Endothelial cell of umbilical vein (primary cell): ENCODE measurements at regions not wholly inside any gene's neighbourhood (a gene's known extent, or its start where the extent isn't known, plus 50 kb on each side); places are given as distances from the start of the nearest gene placed in this dataset.

Experiments used
- EZH2 ChIP-seq: IDR thresholded peaks from 2 replicates; pipeline ENCODE4 v1.6.1; 2012; ENCODE audit warnings: borderline replicate concordance, low read depth, mild to moderate bottlenecking, moderate library complexity, low read length, inconsistent platforms; ENCODE audit not compliant: severe bottlenecking
- FOS ChIP-seq: IDR thresholded peaks from 2 replicates; pipeline ENCODE4 v1.6.1; 2011; ENCODE audit warnings: mild to moderate bottlenecking, low read length, moderate library complexity, borderline replicate concordance; ENCODE audit not compliant: insufficient read depth
- JUN ChIP-seq: IDR thresholded peaks from 2 replicates; pipeline ENCODE4 v1.6.1; 2011; ENCODE audit warnings: borderline replicate concordance, low read depth; ENCODE audit not compliant: insufficient read length, insufficient read depth
- MAX ChIP-seq: IDR thresholded peaks from 2 replicates; pipeline ENCODE4 v1.6.1; 2011; ENCODE audit not compliant: insufficient read depth, insufficient read length
- POLR2A ChIP-seq: IDR thresholded peaks from 2 replicates; pipeline ENCODE4 v1.6.1; 2012; ENCODE audit warnings: low read depth, mild to moderate bottlenecking, control low read depth, low read length
- POLR2AphosphoS5 ChIP-seq: IDR thresholded peaks from 2 replicates; pipeline ENCODE4 v1.6.1; 2012; ENCODE audit warnings: low read depth, mild to moderate bottlenecking, control low read depth, low read length, moderate library complexity; ENCODE audit not compliant: insufficient read depth
- TF ChIP-seq, protein P1 (sequence below), 2 donors: IDR thresholded peaks; 1 replicate in 1 of 2; 2 replicates in 1 of 2; pipeline ENCODE4 v1.5.1; 2011; ENCODE audit warnings: low read length in 2 of 2, mild to moderate bottlenecking in 2 of 2, moderate library complexity in 2 of 2, control low read depth in 1 of 2, inconsistent platforms in 1 of 2, low read depth in 1 of 2; ENCODE audit not compliant: insufficient read depth in 1 of 2; ENCODE audit errors: extremely low read depth in 1 of 2

- TF ChIP-seq FOS (no peak), JUN (no peak), MAX (no peak), POLR2A (no peak), POLR2AphosphoS5 (no peak), EZH2 (no peak)
- TF ChIP-seq, protein P1, sequence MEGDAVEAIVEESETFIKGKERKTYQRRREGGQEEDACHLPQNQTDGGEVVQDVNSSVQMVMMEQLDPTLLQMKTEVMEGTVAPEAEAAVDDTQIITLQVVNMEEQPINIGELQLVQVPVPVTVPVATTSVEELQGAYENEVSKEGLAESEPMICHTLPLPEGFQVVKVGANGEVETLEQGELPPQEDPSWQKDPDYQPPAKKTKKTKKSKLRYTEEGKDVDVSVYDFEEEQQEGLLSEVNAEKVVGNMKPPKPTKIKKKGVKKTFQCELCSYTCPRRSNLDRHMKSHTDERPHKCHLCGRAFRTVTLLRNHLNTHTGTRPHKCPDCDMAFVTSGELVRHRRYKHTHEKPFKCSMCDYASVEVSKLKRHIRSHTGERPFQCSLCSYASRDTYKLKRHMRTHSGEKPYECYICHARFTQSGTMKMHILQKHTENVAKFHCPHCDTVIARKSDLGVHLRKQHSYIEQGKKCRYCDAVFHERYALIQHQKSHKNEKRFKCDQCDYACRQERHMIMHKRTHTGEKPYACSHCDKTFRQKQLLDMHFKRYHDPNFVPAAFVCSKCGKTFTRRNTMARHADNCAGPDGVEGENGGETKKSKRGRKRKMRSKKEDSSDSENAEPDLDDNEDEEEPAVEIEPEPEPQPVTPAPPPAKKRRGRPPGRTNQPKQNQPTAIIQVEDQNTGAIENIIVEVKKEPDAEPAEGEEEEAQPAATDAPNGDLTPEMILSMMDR (IDR thresholded peaks at IDR 0.05; ENCODE audit: extremely low read depth in 1 of 2, insufficient read depth in 1 of 2, low read depth in 1 of 2, low read length in 2 of 2), result no peak
Observed at GRCh38 chr5:88539026-88539425, 270.4 kb upstream of the TMEM161B start.
